HG02852 (cell line): ENCODE measurements at regions not wholly inside any gene's neighbourhood (a gene's known extent, or its start where the extent isn't known, plus 50 kb on each side); places are given as distances from the start of the nearest gene placed in this dataset.
A peak's percentile ranks its signal among the peaks of the same experiment; 100 is the strongest.
"Not testable (repeated sequence)": the region's sequence is repeated elsewhere in the genome, so short reads cannot be mapped to it uniquely, and the experiment has no call there.

Source experiments
- ATAC-seq: cut with Tn5 transposase; IDR thresholded peaks from one replicate; pipeline ENCODE4 v1.9.1; 2021; ENCODE audit warnings: mild to moderate bottlenecking, moderate library complexity; ENCODE audit not compliant: unreplicated experiment

DNA sequence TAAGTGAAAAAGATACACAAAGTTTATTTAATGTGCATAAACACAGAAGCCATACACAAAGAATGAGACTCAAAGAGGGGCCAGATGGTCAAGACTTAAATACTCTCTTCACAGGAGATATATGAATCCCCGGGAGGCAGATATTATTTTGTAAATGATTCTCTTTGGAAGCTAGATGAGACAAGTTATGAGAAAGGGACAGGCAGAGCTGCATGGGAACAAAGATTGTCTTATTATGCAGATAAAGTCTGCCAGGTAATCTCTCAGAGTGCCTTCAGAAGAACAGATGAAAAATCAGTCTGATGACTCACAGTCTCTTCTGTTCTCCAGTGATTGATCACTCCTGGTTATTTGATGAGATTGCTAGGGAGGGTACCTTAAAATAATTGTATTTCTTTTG lies 89.0 kb downstream of the NAF1 start:
- no peak for ATAC-seq

DNA sequence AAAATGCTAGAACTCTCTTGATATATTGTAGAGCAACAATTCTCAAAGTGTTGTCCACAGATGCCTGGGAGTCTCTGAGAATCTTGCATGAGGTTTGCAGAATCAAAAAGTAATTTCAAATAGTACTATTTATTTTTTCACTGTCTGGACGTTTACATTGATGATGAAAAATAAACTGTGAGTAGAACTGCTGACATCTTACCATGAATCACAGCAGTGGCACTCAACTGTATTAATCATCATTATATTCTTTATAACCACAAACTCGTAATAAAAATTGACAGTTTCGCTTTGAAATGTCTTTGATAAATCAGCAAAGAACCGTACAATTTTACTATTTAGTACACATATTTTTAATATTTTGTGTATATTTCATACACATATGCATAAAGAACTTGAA lies 94.5 kb downstream of the NAF1 start:
- ATAC-seq: no peak

- ATAC-seq: no peak
Observed at GRCh38 chr4:163071308-163071707, 95.4 kb downstream of the NAF1 start.

GRCh38 chr4:163070023-163070422 lies 96.7 kb downstream of the NAF1 start:
- no peak for ATAC-seq

GRCh38 chr4:163063891-163064290 lies 102.8 kb downstream of the NAF1 start:
- ATAC-seq: no peak

GRCh38 chr4:163048447-163048846 lies 118.2 kb downstream of the NAF1 start:
- peak; percentile 88 for ATAC-seq

DNA sequence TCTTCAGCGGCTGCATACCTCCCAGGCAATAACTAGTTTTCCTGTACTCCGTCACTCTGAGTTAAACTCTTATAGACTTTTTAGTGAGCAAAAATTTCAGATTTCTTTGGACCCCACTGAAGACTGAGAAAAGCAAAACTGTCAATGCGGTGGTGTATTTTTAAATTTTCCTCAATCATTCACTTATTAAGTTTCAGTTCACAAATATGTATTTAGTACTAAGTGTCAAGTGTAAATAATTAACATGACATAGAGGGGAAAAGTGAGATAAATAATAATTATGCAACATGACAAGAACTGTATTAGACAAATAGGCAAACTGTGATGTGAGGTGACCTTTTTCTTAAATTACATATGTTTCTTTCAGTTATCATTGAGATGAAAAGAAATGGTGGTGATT lies 124.4 kb downstream of the NAF1 start:
- no peak for ATAC-seq

DNA sequence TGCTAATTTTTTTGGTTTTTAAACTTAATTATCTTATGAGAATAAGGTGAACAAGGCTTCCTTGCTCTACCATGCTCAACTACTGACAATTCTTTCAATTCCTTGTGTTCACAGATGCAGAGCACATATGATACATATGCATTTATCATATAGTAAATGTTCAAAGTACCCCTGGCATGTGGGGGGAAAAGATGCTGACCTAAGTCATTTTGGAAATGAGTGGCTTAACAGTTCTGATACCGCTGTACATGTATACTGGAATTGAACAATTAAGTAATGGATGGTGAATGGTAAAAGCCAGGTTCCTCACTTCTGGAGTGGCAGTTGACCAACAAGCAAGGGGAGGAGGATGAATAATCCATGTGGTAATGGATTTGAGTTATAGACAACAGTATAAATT lies 149.6 kb downstream of the NAF1 start:
- no peak for ATAC-seq

GRCh38 chr4:163012816-163013215 lies 153.9 kb downstream of the NAF1 start:
- no peak for ATAC-seq

GRCh38 chr4:163003979-163004378 lies 162.7 kb downstream of the NAF1 start:
- no peak for ATAC-seq

- ATAC-seq: no peak
Observed at GRCh38 chr4:162988530-162988929, 178.2 kb downstream of the NAF1 start.

- no peak for ATAC-seq
Observed at GRCh38 chr4:162985131-162985530, 181.6 kb downstream of the NAF1 start.

- ATAC-seq: no peak
Observed at GRCh38 chr4:162984621-162985020, 182.1 kb downstream of the NAF1 start.

- ATAC-seq: no peak
Observed at GRCh38 chr4:162981823-162982222, 184.9 kb downstream of the NAF1 start.

- no peak for ATAC-seq
Observed at GRCh38 chr4:162978398-162978797, 188.3 kb downstream of the NAF1 start.

- ATAC-seq: no peak
Observed at GRCh38 chr4:162977788-162978187, 188.9 kb downstream of the NAF1 start.

GRCh38 chr4:162972661-162973330 lies 193.9 kb downstream of the NAF1 start:
- no peak for ATAC-seq

GRCh38 chr4:162969194-162969593 lies 197.5 kb downstream of the NAF1 start:
- ATAC-seq: no peak

- ATAC-seq: not testable (repeated sequence)
Observed at GRCh38 chr4:162965978-162966377, 200.7 kb downstream of the NAF1 start.

GRCh38 chr4:162959046-162959445 lies 207.6 kb downstream of the NAF1 start:
- no peak for ATAC-seq

DNA sequence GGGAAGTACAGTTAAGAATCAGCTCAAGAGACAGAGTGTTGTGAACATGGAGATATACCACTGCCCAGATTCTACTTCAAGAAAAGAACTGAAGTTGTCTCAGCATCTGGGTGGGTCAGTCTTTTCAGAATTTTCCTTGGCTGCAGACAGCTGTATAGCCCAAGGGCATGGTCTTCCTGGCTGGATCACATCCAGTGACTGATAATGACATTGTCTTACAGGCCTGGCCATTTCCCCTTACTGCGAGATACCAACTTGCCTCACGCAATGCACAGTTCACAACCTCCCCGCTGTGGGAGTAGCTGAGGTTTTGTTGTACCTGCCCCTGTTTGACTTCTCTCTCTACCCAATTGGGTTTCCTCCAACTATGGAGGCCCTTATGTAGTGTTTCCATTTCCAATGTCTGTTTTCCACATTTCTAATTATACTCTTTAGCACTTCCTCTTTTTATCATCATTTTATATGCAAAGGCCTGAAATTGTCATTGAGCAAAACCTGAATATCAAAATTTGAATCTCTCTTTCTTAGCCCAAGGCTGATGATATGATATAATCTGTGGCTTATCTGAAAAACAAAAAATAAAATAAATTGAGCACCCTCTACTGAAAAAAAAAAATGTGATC lies 209.1 kb downstream of the NAF1 start:
- ATAC-seq: no peak

GRCh38 chr4:162954976-162955375 lies 211.7 kb downstream of the NAF1 start:
- ATAC-seq: no peak

DNA sequence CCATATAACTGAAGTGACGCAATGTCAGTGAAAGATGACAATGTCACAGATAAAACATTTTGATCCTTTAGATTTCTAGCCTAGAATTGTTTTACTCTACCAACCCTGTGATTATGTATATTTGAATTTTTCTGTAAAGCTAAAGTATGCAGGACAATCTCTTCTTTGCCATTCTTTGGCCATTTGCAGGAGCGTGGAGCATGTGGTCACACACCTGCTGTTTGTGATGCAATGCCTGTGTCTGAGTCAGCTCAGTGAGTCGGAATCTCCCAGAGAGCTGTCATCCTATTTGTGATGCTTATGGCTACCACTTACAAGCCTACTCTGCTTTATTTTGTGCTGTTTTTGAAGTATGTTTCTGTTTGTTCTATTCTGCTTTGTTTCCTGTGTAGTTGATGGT lies 214.5 kb downstream of the NAF1 start:
- ATAC-seq: no peak
